NCI-H526 (cell line): ENCODE measurements at regions not wholly inside any gene's neighbourhood (a gene's known extent, or its start where the extent isn't known, plus 50 kb on each side); places are given as distances from the start of the nearest gene placed in this dataset.
"Not testable (repeated sequence)": the region's sequence is repeated elsewhere in the genome, so short reads cannot be mapped to it uniquely, and the experiment has no call there.

Experiments
- DNase-seq, 2 experiments: peaks; one replicate each; lab custom pipeline; 2025; lab: John Stamatoyannopoulos, UW

- DNase-seq, result no peak
Measured at GRCh38 chr2:194549387-194549786, 1107.6 kb upstream of the SLC39A10 start.

DNA sequence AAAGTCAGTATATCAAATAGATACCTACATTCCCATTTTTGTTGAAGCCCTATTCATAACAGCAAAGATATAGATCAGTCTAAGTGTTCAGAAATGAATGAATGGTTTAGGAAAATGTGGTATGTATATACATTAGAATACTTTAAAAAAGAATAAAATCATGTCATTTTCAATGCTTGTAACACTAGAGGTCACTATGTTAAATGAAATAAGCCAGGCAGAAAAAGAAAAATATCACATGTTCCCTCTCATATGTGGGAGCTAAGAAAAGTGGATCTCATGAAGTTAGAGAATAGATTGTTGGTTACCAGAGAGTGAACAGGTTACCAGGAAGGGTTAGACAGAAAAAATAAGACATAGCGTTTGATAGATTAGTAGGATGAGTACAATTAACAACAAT, 1111.0 kb upstream of the SLC39A10 start:
- DNase-seq, result peak; percentile 19 to 32

GRCh38 chr2:194539425-194539824, 1117.6 kb upstream of the SLC39A10 start:
- DNase-seq, result no peak

- no peak for DNase-seq
Measured at GRCh38 chr2:194526121-194526520, 1130.9 kb upstream of the SLC39A10 start.

- DNase-seq, result no peak
Measured at GRCh38 chr2:194514281-194514680, 1142.7 kb upstream of the SLC39A10 start.

DNA sequence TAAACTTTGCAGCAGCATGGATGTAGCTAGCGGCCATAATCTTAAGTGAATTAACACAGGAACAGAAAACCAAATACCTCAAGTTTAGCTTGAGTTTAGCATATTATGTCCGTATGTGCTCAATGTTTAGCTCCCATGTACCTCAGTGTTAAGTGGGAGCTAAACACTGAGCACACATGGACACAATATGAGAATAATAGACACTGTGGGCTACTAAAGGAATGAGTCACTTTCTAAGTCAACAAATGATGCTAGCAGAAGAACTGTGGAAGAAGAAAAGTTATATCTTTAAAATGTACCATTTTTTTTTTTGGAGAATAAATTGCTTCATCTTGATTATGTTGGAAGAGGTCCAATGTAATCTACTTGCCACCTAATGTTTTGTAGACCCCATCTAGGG, 1146.0 kb upstream of the SLC39A10 start:
- not testable (repeated sequence) for DNase-seq

GRCh38 chr2:194504876-194505275, 1152.2 kb upstream of the SLC39A10 start:
- not testable (repeated sequence) for DNase-seq

- no peak for DNase-seq
Measured at GRCh38 chr2:194495046-194495445, 1162.0 kb upstream of the SLC39A10 start.

GRCh38 chr2:194494401-194494800, 1162.6 kb upstream of the SLC39A10 start:
- DNase-seq, result no peak

- no peak for DNase-seq
Measured at GRCh38 chr2:194491409-194492115, 1165.5 kb upstream of the SLC39A10 start.

DNA sequence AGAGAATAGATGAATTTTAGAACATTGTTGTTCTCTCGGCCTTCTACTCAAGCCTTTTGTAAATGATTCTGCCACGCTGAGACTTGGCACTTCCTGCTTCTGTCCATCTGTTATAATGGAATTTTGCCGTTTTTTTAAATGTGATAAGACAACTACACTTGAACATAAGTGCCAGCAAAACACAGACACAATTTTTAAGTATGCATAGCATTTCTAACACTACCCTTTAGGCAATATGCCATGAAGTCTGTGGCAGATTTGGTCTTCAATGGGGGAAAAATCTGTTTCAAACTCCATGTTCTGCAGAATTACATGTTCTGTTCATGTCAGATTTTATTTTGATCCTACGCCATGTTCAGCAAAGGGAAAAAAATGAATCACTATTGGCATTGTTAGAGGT, 1170.7 kb upstream of the SLC39A10 start:
- no peak for DNase-seq

- DNase-seq, result no peak
Measured at GRCh38 chr2:194483041-194483440, 1174.0 kb upstream of the SLC39A10 start.

GRCh38 chr2:194465641-194466040, 1191.4 kb upstream of the SLC39A10 start:
- no peak for DNase-seq

DNA sequence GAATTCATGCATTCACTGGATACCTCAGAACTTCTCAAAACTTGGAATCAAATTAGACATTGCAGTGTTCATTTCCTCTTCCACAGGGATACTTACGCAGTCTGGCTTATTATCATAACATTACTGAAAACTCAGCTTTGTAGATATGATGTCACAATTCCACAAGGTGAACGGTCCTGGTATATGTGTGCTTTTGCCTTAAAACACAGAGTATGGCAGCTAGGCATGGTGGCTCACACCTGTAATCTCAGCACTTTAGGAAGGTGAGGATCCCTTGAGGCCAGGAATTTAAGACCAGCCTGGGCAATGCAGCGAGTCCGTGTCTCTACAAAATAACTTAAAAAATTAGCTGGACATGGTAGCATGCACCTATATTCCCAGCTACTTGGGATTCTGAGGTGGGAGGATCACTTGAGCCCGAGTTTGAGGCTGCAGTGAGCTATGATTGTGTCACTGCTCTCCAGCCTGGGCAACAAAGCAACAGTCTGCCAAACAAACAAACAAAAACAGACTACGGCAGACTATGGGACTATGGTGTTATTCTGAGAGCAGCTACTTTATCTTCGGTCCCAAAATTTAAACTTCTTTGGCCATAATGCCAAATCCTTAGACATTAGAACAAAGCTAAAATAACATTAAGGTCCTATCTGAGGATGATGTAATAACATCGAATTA, 1191.9 kb upstream of the SLC39A10 start:
- DNase-seq, result no peak

DNA sequence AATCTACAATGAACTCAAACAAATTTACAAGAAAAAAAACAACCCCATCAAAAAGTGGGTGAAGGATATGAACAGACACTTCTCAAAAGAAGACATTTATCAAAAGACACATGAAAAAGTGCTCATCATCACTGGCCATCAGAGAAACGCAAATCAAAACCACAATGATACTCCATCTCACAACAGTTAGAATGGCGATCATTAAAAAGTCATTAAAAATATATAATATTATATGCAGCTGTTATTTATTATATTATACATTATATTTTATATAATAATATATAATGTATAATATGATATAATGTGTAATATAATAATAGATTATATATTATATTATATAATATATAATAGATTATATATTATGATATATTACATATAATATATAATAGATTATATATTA, 1194.1 kb upstream of the SLC39A10 start:
- not testable (repeated sequence) for DNase-seq

- no peak for DNase-seq
Measured at GRCh38 chr2:194455358-194455757, 1201.7 kb upstream of the SLC39A10 start.

- no peak for DNase-seq
Measured at GRCh38 chr2:194452504-194452903, 1204.5 kb upstream of the SLC39A10 start.

- DNase-seq, result no peak
Measured at GRCh38 chr2:194445226-194445625, 1211.8 kb upstream of the SLC39A10 start.

DNA sequence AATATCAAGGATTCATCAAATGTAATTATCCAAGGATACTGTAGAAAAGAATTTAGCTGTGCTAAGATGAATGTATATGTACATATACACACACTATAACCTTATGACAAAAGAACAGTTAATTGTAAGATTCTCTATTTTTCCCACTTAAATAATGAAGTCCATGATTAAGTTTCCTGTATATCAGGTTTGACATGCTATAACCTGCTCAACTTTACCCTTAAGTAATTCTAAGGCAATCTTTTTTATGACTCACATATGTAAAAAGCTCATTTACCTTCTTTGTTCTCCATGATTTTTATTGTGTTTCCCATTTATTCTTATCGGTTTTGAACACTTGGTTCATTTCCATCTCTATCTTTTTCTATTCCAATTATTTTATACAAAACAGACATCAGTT, 1213.1 kb upstream of the SLC39A10 start:
- DNase-seq, result no peak

- DNase-seq, result no peak
Measured at GRCh38 chr2:194424683-194425209, 1232.3 kb upstream of the SLC39A10 start.

GRCh38 chr2:194411221-194411620, 1245.8 kb upstream of the SLC39A10 start:
- no peak for DNase-seq

GRCh38 chr2:194395818-194396217, 1261.2 kb upstream of the SLC39A10 start:
- no peak for DNase-seq

GRCh38 chr2:194385376-194385775, 1271.7 kb upstream of the SLC39A10 start:
- no peak for DNase-seq
